ENCODE measurements at regions not wholly inside any gene's neighbourhood (a gene's known extent, or its start where the extent isn't known, plus 50 kb on each side); places are given as distances from the start of the nearest gene placed in this dataset.

DNA sequence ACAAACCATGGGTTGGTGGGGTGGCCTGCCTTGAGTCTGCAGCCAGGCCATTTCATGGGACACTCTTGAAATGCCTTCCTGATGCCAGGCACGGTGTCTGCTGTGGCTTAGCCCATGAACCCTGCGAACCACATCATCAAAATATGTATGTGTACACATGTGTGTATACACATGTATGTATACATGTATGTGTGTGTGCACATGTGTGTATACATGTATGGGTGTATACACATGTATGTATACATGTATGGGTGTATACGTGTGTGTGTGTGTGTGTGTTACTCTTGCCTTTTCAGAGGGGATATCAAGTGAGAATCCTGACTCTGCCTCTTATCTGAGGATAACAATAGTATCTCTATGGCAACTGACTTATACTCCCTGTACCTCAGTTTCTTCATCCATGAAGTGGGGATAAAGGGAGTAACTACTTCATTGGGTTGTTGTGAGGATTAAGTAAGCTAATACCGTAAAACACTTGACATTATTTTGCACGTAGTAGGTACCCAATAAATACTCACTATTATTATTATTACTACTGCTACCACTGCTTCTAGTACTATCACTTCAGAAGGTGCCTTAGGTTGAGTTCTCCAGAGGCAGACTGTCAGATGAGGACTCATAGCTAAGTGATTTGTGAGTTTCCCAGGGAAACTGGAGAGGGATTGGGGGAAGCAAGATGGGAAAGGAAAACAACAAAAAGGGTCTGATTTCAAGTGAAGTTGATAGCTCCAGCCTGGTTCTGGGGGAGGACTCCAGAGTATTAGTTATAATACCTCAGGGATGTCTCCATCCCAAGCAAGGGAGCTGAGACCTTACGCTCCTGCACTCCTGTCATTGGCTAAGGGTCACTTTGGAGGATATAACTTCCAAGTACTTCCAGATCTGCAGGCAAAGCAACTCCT lies 110.5 kb downstream of the VEGFA start:
- DNase-seq (ENCODE audit: low read depth) = no peak
- TF ChIP-seq MYC (IDR thresholded peaks at IDR 0.05; ENCODE audit: low read depth, low read length) = no peak
- TF ChIP-seq, protein P1, sequence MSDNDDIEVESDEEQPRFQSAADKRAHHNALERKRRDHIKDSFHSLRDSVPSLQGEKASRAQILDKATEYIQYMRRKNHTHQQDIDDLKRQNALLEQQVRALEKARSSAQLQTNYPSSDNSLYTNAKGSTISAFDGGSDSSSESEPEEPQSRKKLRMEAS (IDR thresholded peaks at IDR 0.05; ENCODE audit: low read depth, low read length) = no peak
- TF ChIP-seq, protein P2, sequence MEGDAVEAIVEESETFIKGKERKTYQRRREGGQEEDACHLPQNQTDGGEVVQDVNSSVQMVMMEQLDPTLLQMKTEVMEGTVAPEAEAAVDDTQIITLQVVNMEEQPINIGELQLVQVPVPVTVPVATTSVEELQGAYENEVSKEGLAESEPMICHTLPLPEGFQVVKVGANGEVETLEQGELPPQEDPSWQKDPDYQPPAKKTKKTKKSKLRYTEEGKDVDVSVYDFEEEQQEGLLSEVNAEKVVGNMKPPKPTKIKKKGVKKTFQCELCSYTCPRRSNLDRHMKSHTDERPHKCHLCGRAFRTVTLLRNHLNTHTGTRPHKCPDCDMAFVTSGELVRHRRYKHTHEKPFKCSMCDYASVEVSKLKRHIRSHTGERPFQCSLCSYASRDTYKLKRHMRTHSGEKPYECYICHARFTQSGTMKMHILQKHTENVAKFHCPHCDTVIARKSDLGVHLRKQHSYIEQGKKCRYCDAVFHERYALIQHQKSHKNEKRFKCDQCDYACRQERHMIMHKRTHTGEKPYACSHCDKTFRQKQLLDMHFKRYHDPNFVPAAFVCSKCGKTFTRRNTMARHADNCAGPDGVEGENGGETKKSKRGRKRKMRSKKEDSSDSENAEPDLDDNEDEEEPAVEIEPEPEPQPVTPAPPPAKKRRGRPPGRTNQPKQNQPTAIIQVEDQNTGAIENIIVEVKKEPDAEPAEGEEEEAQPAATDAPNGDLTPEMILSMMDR (IDR thresholded peaks at IDR 0.05; ENCODE audit: low read depth, low read length) = no peak
- TF ChIP-seq POLR2A (IDR thresholded peaks at IDR 0.05; ENCODE audit: extremely low read depth, insufficient read length) = no peak

DNA sequence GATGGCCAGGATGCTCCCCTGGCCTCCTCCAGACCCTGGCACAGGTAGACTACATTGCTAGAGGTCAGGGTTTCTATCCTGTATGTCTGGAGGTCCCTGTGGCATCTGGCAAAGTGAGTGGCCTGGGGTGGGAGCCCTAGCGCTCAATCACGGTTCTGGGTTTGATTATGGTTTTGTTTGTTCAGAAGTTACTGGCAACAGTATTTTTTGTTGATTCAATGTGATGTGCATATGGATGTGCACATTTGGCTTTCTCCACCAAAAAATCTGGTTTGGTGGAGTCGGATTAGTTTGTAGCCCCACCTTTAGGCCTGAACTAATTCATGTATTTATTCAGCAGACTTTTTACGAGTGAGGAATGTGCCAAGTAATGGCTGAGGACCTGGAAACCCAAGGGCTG lies 109.7 kb downstream of the VEGFA start:
- DNase-seq (ENCODE audit: low read depth) = no peak
- TF ChIP-seq POLR2A (IDR thresholded peaks at IDR 0.05; ENCODE audit: extremely low read depth, insufficient read length) = no peak
- TF ChIP-seq, protein P2 (IDR thresholded peaks at IDR 0.05; ENCODE audit: low read depth, low read length) = no peak
- TF ChIP-seq, protein P1 (IDR thresholded peaks at IDR 0.05; ENCODE audit: low read depth, low read length) = no peak
- H3K4me3 ChIP-seq (ENCODE audit: low read depth, low read length) = no peak overlapping the region

More for the DNA sequence above, 110.5 kb downstream of the VEGFA start:
- no peak overlapping the region for H3K4me3 ChIP-seq (ENCODE audit: low read depth, low read length)

DNA sequence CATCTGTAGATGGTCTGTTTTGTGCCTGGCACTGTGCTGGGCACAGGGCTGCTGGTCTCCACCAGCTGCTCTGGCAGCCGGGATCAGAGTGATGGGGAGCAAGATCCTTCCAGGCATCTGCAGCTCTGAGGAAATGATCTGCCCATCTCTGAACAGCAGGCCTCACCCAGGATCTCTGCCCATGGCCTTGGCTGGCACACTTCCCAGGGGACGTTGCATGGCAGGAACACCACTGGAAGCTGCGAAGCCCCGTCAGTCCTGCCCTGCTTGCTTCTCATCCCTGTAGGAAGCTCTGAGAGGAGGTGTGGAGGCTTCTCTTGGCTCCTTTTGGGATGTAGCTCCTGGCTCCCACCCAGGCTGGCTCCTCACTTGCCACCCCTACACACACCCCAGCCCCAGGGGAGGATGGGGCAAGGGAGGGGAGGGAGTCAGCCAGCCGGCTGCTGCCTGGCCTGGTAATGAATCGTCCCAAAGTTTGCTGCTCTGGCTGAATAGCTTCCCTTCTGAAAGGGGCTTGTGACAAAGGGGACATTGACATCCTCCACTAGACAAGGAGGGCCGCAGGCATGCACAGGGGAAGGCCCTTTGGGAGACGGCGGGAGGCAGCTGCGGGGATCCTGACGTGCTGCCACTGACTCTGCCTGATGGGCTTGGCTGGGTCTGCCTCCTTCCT lies 108.9 kb downstream of the VEGFA start:
- H3K4me3 ChIP-seq (ENCODE audit: low read depth, low read length) = no peak overlapping the region
- peak; percentile 26 for DNase-seq (ENCODE audit: low read depth)
- TF ChIP-seq, protein P1 (IDR thresholded peaks at IDR 0.05; ENCODE audit: low read depth, low read length) = no peak
- TF ChIP-seq MYC (IDR thresholded peaks at IDR 0.05; ENCODE audit: low read depth, low read length) (no peak), POLR2A (IDR thresholded peaks at IDR 0.05; ENCODE audit: extremely low read depth, insufficient read length) (no peak)
- TF ChIP-seq, protein P2 (IDR thresholded peaks at IDR 0.05; ENCODE audit: low read depth, low read length) = no peak

DNA sequence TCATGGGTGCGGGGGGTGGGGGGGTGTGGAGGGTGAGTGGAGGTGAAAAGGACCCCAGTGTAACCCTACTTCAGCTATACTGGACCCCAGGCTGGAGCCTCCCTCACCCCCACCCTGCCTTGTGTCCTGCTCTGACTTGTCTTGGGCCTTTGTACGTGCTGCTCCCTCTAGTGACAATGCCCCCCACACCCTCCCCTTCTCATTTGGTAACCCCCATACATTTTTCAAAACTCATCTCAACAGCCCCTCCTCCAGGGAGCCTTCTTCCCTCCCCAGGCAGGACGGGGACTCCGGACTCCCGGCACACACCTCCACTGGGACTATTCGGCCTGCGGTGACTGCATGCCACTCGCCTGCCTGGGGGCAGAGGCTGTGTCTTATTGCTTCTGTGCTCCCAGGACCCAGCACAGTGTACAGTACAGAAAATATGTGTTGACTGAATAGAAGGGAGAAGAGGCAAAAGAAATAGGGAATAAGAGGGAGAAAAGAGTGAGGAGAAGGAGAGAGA lies 108.2 kb downstream of the VEGFA start:
- TF ChIP-seq, protein P2 (IDR thresholded peaks at IDR 0.05; ENCODE audit: low read depth, low read length) = no peak
- TF ChIP-seq POLR2A (IDR thresholded peaks at IDR 0.05; ENCODE audit: extremely low read depth, insufficient read length) = no peak
- TF ChIP-seq, protein P1 (IDR thresholded peaks at IDR 0.05; ENCODE audit: low read depth, low read length) = no peak
- no peak for TF ChIP-seq MYC (IDR thresholded peaks at IDR 0.05; ENCODE audit: low read depth, low read length)
- no peak for DNase-seq (ENCODE audit: low read depth)
- H3K4me3 ChIP-seq (ENCODE audit: low read depth, low read length) = no peak overlapping the region

DNA sequence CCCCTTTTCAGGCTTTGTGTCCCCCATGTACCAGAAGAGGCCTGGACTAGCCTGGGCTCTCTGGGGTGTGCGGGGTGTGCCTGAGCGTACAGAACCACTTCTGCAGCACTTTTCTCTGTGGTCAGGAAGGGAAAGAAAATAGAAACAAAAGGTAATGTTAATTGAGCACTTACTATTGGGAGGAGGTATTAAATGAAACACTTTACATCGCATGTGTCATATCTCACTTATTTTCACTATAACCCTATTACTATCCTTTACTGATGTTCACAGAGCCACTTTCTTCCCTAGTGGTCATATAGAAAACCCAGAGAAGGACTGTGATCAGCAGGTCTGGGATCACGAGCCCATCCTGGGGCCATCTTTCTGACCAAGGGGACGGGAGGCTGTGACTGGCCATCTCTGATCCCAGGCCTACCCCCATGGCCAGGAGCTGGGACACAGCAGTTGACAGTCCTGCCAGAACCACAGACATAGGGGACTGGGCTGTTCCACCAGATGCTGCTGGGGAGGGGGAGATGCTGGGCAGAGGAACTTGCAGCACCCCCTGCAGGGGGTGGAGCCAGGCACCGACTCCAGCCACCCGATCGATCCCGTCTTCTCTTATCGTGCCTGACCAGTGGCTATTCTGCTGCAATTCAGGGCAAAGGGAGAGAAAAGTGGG lies 107.6 kb downstream of the VEGFA start:
- H3K4me3 ChIP-seq (ENCODE audit: low read depth, low read length) = no peak overlapping the region
- no peak for DNase-seq (ENCODE audit: low read depth)
- TF ChIP-seq, protein P1 (IDR thresholded peaks at IDR 0.05; ENCODE audit: low read depth, low read length) = no peak
- TF ChIP-seq, protein P2 (IDR thresholded peaks at IDR 0.05; ENCODE audit: low read depth, low read length) = no peak
- TF ChIP-seq POLR2A (IDR thresholded peaks at IDR 0.05; ENCODE audit: extremely low read depth, insufficient read length) = no peak
- no peak for TF ChIP-seq MYC (IDR thresholded peaks at IDR 0.05; ENCODE audit: low read depth, low read length)

Data from NB4 (cell line).